ENCODE measurements at regions not wholly inside any gene's neighbourhood (a gene's known extent, or its start where the extent isn't known, plus 50 kb on each side); places are given as distances from the start of the nearest gene placed in this dataset.

DNA sequence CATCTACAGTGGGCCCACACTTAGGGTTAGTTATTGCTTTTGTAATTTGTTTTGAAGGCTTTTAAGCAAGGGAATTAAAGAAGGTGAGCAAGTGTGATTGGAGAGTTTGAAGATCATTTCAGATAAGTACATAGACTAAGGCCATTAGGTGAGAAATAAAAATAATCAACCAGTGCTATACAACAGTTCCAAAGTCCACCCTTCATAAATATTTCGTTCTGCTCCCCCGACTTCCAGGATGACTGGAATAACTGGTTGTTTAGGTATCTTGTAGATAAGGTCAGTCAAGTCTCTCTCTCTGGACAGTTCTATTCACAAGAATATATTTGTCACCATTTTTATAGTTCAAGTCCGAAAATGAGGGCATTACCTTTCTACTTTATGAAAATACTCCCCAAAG, 98.0 kb upstream of the MBL2 start:
- TF ChIP-seq NR3C1 (IDR thresholded peaks at IDR 0.05) (no peak), E2F6 (IDR thresholded peaks at IDR 0.05; ENCODE audit: borderline replicate concordance, low read depth) (no peak), KDM5A (IDR thresholded peaks at IDR 0.05) (no peak), ZFP36 (IDR thresholded peaks at IDR 0.05; ENCODE audit: borderline replicate concordance, partially characterized antibody) (no peak), PHF8 (IDR thresholded peaks at IDR 0.05; ENCODE audit: borderline replicate concordance, low read depth) (no peak), REST (IDR thresholded peaks at IDR 0.05) (no peak), ESRRA (IDR thresholded peaks at IDR 0.05; ENCODE audit: borderline replicate concordance, low read length) (no peak), BCL3 (IDR thresholded peaks at IDR 0.05) (no peak)
- TF ChIP-seq, protein P1, sequence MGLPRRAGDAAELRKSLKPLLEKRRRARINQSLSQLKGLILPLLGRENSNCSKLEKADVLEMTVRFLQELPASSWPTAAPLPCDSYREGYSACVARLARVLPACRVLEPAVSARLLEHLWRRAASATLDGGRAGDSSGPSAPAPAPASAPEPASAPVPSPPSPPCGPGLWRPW (IDR thresholded peaks at IDR 0.05), result no peak
- DNase-seq (ENCODE audit: low read depth in 1 of 2, low spot score in 1 of 2) (no peak), FAIRE-seq (no peak), ATAC-seq (no peak)
- H3K4me1 ChIP-seq, result no peaks in the 10 kb centered on the region
- H3K9me3 ChIP-seq, result no peaks in the 10 kb centered on the region; the same call in 2 of the 3 replicates
- WGBS (ENCODE audit: missing lambda C conversion rate), result 2% methylated on average over 3 of the region's 3 CpGs
- ChIA-PET CTCF (no interaction called here), POLR2A (no interaction called here)
- H3K4me2 ChIP-seq, result no peak overlapping the region
- no peak overlapping the region for H3K4me3 ChIP-seq
- H3K27ac ChIP-seq, result no peak overlapping the region

DNA sequence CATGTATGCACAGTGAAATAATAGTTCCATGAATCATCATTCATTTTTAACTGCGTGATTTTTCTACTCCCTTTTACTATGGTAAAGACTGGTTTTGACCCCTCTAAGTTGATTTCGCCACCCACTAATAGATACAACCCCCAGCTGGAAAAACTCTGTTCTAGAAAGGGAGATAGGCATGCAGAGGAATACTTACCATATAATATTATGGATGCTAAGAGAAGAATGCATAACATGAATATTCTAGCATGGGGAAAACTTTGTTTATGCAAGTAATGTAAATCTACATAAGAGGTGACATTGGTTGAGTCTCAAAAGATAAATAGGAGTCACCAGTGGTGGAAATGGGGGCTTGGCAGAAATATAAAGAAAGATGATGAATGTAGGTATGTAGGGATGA, 97.3 kb upstream of the MBL2 start:
- H3K9me3 ChIP-seq, result no peaks in the 10 kb centered on the region; the same call in 2 of the 3 replicates
- H3K27ac ChIP-seq, result no peak overlapping the region
- FAIRE-seq (no peak), ATAC-seq (no peak), DNase-seq (ENCODE audit: low read depth in 1 of 2, low spot score in 1 of 2) (no peak)
- CTCF ChIA-PET, result no interaction called here
- POLR2A ChIA-PET, result no interaction called here
- TF ChIP-seq ESRRA (IDR thresholded peaks at IDR 0.05; ENCODE audit: borderline replicate concordance, low read length), result no peak
- no peak for TF ChIP-seq E2F6 (IDR thresholded peaks at IDR 0.05; ENCODE audit: borderline replicate concordance, low read depth)
- TF ChIP-seq TFCP2L1 (CRISPR knock-in tag; IDR thresholded peaks at IDR 0.05), result no peak
- no peak for TF ChIP-seq SMC3 (IDR thresholded peaks at IDR 0.05)
- TF ChIP-seq ZNF302 (CRISPR knock-in tag; IDR thresholded peaks at IDR 0.05), result no peak
- no peak for TF ChIP-seq EHMT2 (IDR thresholded peaks at IDR 0.05; ENCODE audit: low read depth)
- no peak for TF ChIP-seq RFX5 (IDR thresholded peaks at IDR 0.05)
- TF ChIP-seq, protein P2, sequence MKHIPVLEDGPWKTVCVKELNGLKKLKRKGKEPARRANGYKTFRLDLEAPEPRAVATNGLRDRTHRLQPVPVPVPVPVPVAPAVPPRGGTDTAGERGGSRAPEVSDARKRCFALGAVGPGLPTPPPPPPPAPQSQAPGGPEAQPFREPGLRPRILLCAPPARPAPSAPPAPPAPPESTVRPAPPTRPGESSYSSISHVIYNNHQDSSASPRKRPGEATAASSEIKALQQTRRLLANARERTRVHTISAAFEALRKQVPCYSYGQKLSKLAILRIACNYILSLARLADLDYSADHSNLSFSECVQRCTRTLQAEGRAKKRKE (CRISPR knock-in tag; IDR thresholded peaks at IDR 0.05; ENCODE audit: low read depth), result no peak
- no peak for TF ChIP-seq RAD21 (conservative IDR thresholded peaks at IDR 0.05 in 1 of 2, IDR thresholded peaks at IDR 0.05 in 1 of 2)
- TF ChIP-seq HOXB13 (CRISPR knock-in tag; IDR thresholded peaks at IDR 0.05; ENCODE audit: low read depth), result no peak
- no peak for TF ChIP-seq NPAS2 (CRISPR knock-in tag; IDR thresholded peaks at IDR 0.05; ENCODE audit: borderline replicate concordance)
- no peak for TF ChIP-seq PHF8 (IDR thresholded peaks at IDR 0.05; ENCODE audit: borderline replicate concordance, low read depth)
- TF ChIP-seq, protein P3, sequence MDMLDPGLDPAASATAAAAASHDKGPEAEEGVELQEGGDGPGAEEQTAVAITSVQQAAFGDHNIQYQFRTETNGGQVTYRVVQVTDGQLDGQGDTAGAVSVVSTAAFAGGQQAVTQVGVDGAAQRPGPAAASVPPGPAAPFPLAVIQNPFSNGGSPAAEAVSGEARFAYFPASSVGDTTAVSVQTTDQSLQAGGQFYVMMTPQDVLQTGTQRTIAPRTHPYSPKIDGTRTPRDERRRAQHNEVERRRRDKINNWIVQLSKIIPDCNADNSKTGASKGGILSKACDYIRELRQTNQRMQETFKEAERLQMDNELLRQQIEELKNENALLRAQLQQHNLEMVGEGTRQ (IDR thresholded peaks at IDR 0.05), result no peak
- no peak for TF ChIP-seq HMGXB4 (CRISPR knock-in tag; IDR thresholded peaks at IDR 0.05; ENCODE audit: borderline replicate concordance)
- no peaks in the 10 kb centered on the region for H3K4me1 ChIP-seq
- no peak overlapping the region for H3K4me3 ChIP-seq
- no peak overlapping the region for H3K4me2 ChIP-seq
- WGBS (ENCODE audit: missing lambda C conversion rate), result 2% methylated on average over 2 of the region's 2 CpGs

Measured in A549 (cell line).